ENCODE measurements at regions not wholly inside any gene's neighbourhood (a gene's known extent, or its start where the extent isn't known, plus 50 kb on each side); places are given as distances from the start of the nearest gene placed in this dataset.

- TF ChIP-seq CTCF (IDR thresholded peaks at IDR 0.05) (peak in 2 of 7 experiments; percentile 14 to 18), POLR2A (IDR thresholded peaks at IDR 0.05) (no peak), POLR2AphosphoS5 (IDR thresholded peaks at IDR 0.05) (no peak)
These were observed 499.0 kb downstream of the NUF2 start for GRCh38 chr1:163820766-163821165.
